SK-N-SH treated with all-trans-retinoic acid at 6 μM for 48 hours (cell line): ENCODE measurements at regions not wholly inside any gene's neighbourhood (a gene's known extent, or its start where the extent isn't known, plus 50 kb on each side); places are given as distances from the start of the nearest gene placed in this dataset.

Experiments
- ARNTL ChIP-seq: fragments of 450-650 bp; formaldehyde crosslinking; IDR thresholded peaks from 2 replicates; pipeline ENCODE4 v1.5.0; 2020; ENCODE audit warnings: low read depth, mild to moderate bottlenecking, moderate library complexity, borderline replicate concordance
- CSDC2 ChIP-seq: fragments of 250-450 bp; sonication (Bioruptor Pico); IDR thresholded peaks from 2 replicates; pipeline ENCODE4 v1.5.0; 2020; ENCODE audit warnings: mild to moderate bottlenecking, moderate library complexity
- ESRRG ChIP-seq: fragments of 250-450 bp; sonication (Bioruptor Pico); IDR thresholded peaks from 2 replicates; pipeline ENCODE4 v1.6.1; 2021; ENCODE audit warnings: mild to moderate bottlenecking
- GLIS3 ChIP-seq: fragments of 250-450 bp; sonication (Bioruptor Pico); IDR thresholded peaks from 2 replicates; pipeline ENCODE4 v1.5.0; 2020; ENCODE audit warnings: mild to moderate bottlenecking, moderate library complexity
- ISL1 ChIP-seq: fragments of 250-450 bp; sonication (Bioruptor Pico); IDR thresholded peaks from 2 replicates; pipeline ENCODE4 v2.1.2; 2022; ENCODE audit warnings: mild to moderate bottlenecking, moderate library complexity
- OSR1 ChIP-seq: fragments of 250-450 bp; sonication (Bioruptor Pico); IDR thresholded peaks from 2 replicates; pipeline ENCODE4 v1.8.0; 2022; ENCODE audit warnings: moderate library complexity, mild to moderate bottlenecking, inconsistent platforms
- PPARA ChIP-seq: fragments of 250-450 bp; sonication (Bioruptor Pico); IDR thresholded peaks from 2 replicates; pipeline ENCODE4 v1.5.0; 2020; ENCODE audit warnings: mild to moderate bottlenecking, borderline replicate concordance
- RARB ChIP-seq: fragments of 250-450 bp; sonication (Bioruptor Pico); IDR thresholded peaks from 2 replicates; pipeline ENCODE4 v1.8.0; 2021; ENCODE audit warnings: mild to moderate bottlenecking, moderate library complexity
- TCF4 ChIP-seq: fragments of 250-450 bp; sonication (Bioruptor Pico); IDR thresholded peaks from 2 replicates; pipeline ENCODE4 v1.8.0; 2021; ENCODE audit warnings: mild to moderate bottlenecking, moderate library complexity, borderline replicate concordance
- TOX ChIP-seq: fragments of 250-450 bp; sonication (Bioruptor Pico); IDR thresholded peaks from 2 replicates; pipeline ENCODE4 v1.8.0; 2021; ENCODE audit warnings: mild to moderate bottlenecking, moderate library complexity, borderline replicate concordance
- ZFP30 ChIP-seq: fragments of 450-650 bp; formaldehyde crosslinking; IDR thresholded peaks from 2 replicates; pipeline ENCODE4 v1.5.0; 2022; ENCODE audit warnings: mild to moderate bottlenecking, moderate library complexity
- ZNF70 ChIP-seq: fragments of 450-650 bp; formaldehyde crosslinking; IDR thresholded peaks from 2 replicates; pipeline ENCODE4 v1.5.0; 2020; ENCODE audit warnings: mild to moderate bottlenecking, moderate library complexity
- TF ChIP-seq, protein P1 (sequence below): fragments of 250-450 bp; sonication (Bioruptor Pico); IDR thresholded peaks from 2 replicates; pipeline ENCODE4 v1.8.0; 2020; ENCODE audit warnings: mild to moderate bottlenecking, moderate library complexity, borderline replicate concordance
- TF ChIP-seq, protein P2 (sequence below): fragments of 250-450 bp; sonication (Bioruptor Pico); IDR thresholded peaks from 2 replicates; pipeline ENCODE4 v1.5.1; 2020; ENCODE audit warnings: low read depth, mild to moderate bottlenecking, moderate library complexity

DNA sequence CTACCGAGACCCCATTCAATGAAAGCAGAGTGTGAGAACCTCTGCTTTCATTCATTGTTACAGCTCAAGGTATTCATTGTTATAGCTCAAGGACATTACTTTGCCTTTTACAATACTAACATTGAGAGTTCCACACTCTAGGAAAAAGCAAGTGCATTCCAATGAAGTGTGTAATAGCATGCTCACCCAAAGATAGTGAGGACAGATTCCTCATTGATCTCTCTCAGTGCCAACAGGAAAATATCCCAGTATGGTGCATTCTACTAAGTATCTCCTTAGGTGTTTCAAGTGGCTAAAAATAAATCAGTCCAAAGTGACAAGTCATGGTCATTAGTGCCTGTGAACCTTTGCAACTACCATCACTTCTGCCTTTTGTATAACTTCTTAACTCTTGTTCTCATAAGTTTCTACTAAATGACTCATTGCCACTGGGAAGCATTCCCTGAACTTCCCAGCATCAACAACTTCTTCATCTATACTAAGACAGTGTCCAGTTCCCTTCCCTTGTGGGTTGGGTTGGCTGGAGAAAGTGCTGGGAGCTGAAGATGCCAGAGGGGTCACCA is 140.7 kb upstream of the STXBP5 start:
- TF ChIP-seq OSR1 (no peak), ARNTL (CRISPR knock-in tag) (no peak), RARB (no peak), ISL1 (CRISPR knock-in tag) (peak; percentile 32; the same call in 1 of the 2 replicates), TOX (peak; percentile 53; the same call in 1 of the 2 replicates), ESRRG (CRISPR knock-in tag) (no peak), TCF4 (CRISPR knock-in tag) (no peak), ZNF70 (CRISPR knock-in tag) (no peak), ZFP30 (CRISPR knock-in tag) (no peak), GLIS3 (CRISPR knock-in tag) (no peak), PPARA (CRISPR knock-in tag) (no peak), CSDC2 (CRISPR knock-in tag) (no peak)
- TF ChIP-seq, protein P1, sequence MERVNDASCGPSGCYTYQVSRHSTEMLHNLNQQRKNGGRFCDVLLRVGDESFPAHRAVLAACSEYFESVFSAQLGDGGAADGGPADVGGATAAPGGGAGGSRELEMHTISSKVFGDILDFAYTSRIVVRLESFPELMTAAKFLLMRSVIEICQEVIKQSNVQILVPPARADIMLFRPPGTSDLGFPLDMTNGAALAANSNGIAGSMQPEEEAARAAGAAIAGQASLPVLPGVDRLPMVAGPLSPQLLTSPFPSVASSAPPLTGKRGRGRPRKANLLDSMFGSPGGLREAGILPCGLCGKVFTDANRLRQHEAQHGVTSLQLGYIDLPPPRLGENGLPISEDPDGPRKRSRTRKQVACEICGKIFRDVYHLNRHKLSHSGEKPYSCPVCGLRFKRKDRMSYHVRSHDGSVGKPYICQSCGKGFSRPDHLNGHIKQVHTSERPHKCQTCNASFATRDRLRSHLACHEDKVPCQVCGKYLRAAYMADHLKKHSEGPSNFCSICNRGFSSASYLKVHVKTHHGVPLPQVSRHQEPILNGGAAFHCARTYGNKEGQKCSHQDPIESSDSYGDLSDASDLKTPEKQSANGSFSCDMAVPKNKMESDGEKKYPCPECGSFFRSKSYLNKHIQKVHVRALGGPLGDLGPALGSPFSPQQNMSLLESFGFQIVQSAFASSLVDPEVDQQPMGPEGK (CRISPR knock-in tag), result no peak
- TF ChIP-seq, protein P2, sequence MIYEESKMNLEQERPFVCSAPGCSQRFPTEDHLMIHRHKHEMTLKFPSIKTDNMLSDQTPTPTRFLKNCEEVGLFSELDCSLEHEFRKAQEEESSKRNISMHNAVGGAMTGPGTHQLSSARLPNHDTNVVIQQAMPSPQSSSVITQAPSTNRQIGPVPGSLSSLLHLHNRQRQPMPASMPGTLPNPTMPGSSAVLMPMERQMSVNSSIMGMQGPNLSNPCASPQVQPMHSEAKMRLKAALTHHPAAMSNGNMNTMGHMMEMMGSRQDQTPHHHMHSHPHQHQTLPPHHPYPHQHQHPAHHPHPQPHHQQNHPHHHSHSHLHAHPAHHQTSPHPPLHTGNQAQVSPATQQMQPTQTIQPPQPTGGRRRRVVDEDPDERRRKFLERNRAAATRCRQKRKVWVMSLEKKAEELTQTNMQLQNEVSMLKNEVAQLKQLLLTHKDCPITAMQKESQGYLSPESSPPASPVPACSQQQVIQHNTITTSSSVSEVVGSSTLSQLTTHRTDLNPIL, result no peak
